ENCODE measurements at regions not wholly inside any gene's neighbourhood (a gene's known extent, or its start where the extent isn't known, plus 50 kb on each side); places are given as distances from the start of the nearest gene placed in this dataset.

DNA sequence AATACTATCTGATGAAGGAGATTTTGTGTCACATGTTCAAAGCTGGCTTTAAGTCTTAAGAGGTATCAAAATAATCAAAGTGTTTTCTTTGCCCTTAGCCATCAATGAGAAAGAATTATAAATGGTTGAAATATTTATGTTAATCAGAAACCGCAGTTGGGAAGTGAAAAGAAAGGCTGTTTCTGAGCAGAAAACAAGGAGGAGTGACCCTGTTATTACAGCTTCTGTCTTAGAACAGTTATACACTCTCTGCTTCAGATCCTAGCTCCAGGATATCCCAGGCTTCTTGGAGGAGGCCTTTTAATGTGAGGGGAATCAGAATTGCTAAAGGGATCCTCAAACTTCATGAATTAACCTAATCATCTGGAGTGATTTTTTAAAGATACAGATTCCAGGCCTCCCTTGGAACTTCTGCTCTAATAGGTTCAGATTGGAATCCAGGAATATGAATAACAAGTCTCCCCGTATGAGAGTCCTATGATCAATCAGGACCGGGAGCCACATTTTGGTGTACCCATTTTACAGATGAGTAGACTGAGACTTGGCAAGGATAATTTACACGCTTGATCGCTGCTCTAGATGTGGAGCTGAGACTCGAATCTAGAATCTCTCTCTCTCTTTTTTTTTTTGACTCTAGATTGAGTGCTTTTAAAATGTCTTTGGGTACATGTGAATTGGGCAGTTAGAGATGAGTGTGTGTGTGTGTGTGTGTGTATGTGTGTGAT lies 50.8 kb upstream of the JAG1 start:
- DNase-seq: no peak

DNA sequence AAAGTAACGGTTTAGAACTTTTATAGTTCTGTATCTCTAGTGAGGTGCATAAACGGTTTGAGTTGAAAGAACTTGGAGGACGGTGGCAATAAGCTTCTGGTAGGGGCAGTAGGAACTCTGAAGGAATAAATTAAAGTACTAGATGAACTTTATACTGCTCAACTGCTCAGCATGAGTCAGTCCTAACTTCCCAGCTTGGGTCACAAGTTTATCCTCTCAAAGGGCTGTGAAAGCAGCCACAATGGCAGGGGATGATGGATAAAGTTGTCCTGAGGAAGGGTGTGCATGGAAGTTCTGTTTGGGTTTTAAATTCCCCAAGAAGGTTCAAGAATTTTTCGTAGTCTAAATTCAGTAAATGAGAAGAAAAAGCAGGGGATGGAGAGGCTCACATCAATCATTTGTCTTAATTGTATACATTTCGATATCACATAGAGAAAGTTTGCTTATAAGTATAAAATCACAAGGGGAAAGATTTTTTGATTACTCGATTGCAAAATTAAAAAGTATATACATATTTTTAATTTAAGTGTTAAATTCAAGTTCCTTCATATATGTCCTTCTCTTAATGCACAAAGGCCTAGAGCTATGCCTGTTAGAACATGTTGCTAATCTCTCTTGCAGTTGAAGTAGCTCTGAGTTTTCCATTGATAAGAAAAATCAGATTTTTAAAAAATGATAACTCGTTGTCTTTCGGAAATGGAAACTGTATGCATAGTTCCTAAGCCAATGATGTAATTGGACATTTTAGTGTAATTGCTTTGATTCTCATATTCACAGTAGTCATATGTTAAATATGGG lies 55.3 kb upstream of the JAG1 start:
- no peak for DNase-seq

GRCh38 chr20:10729785-10730184 lies 56.0 kb upstream of the JAG1 start:
- no peak for DNase-seq

GRCh38 chr20:10730629-10731183 lies 56.9 kb upstream of the JAG1 start:
- DNase-seq: no peak

- DNase-seq: no peak
Observed at GRCh38 chr20:10731190-10731965, 57.6 kb upstream of the JAG1 start.

DNA sequence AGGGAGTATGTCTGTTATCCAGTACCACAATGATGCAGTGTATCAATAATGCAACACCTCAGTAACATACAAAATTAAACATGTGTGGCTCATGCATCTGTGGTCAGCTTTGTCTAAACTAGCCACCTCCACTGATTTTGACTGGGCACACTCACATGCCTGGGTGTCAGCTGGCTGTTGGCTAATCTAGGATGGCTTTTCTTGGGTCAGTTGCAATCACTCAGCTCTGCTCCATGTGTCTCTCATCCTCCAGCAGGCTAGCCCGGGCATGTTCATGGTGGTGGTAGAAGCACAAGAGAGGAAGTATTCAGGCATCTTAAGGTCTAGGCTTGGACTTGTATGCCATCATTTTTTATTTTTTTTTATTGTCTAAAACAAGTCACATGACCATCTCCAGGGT lies 59.3 kb upstream of the JAG1 start:
- no peak for DNase-seq

DNA sequence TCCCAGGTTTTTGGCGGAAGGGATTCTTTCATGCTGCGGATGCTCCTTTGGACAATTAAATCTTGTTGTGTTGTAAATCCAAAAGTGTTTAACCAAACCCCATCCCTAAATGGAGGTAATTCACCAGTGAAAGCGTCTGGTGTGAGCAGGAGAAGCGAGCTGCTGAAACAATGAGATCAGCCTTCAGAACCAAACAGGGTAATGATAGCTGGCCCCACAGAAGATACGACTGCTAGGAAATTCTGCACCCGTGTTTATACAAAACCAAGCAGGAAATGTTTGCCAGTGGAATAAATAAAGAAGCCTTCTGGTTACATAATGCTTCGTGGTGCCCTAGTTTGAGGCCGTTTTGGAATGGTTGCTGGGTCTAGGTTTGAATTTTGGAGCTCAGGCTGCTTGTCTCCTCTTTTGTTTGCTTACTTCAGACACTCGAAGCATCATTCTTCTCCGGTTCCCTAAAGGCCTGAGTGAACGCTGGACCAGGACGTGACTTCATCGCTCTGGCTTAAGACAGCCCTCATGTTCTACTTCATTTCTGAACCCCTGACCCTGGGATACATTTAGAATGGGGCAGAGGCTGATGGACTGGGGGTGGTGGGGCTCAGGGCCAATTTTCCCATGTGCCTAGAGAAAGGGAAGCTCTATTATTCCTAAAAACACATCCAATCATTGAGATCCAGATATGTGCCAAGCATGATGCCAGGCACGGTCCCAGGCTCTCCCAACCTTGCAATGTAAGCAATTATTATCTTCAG lies 61.6 kb upstream of the JAG1 start:
- no peak for DNase-seq

DNA sequence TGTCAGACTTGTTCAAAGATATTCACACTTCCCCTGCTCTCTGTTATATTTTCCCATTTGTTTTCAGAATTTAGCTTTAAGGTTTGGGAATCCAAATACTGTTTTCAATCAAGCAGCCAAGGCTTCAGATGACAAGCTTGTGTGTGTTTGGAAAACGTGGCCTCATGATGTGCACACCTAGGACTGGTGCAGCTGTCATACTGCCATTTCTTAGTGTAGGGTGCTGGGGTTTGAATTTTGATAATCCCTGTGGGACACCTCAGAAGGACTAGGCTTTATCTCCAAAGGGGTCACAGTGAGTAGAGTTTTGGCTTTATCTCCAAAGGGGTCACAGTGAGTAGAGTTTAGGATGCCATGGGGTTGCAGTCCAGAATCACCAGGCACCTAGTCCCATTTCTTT lies 65.3 kb upstream of the JAG1 start:
- no peak for DNase-seq

- no peak for DNase-seq
Observed at GRCh38 chr20:10739566-10739965, 65.8 kb upstream of the JAG1 start.

GRCh38 chr20:10741060-10741459 lies 67.3 kb upstream of the JAG1 start:
- DNase-seq: no peak

DNA sequence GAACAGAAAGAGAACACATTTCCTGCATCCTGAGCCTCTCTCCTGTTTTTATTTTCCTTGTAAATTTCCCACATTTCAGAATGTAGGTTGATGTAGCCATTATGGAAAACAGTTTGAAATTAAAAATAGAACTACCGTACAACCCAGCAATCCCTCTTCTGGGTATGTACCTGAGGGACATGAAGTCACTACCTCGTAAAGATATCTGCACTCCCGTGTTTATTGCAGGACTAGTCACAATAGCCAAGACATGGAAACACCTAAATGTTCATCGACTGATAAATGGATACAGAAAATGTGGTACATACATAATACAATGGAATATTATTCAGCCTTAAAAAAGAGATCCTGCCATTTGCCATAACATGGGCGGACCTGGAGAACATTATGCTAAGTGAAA lies 72.0 kb upstream of the JAG1 start:
- DNase-seq: no peak

GRCh38 chr20:10747019-10747418 lies 73.2 kb upstream of the JAG1 start:
- no peak for DNase-seq

GRCh38 chr20:10749084-10749483 lies 75.3 kb upstream of the JAG1 start:
- DNase-seq: no peak

DNA sequence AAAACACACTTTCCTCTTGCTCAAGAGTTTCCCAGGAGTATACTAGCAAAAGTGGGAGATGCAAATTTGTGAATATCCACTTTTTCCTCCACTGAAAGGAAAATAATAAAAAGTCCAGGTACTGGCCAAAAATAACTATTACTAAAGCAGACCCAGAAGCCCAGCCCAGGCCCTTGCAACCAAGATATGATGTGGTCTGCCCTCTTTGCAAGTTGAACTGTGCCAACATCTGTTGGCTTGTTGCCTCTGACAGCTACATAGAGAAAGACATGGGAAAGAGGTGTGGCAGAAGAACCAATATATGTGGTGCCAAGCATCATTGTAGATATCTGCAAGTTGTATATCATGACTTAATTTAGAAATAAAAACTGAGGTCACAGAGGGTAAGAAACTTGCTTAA lies 78.4 kb upstream of the JAG1 start:
- no peak for DNase-seq

DNA sequence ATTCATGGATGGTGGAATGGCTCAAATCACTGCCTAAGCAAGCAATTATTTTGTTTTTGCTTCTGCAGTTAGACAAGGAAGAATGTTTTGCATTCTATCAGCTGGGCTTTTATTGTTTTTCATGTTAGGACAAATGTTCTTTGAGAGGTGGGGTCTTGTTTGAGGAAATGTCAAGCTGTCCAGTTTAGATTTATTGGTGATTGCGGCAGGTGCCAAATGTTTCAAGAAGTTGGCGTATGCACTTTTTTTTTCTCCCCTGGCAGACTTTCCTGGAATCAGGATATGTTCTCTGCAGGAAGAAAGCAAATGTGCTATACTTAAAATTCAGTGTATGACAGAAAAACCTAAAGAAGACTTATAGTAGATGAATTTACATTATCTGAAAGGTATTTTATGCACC lies 81.0 kb upstream of the JAG1 start:
- DNase-seq: no peak

DNA sequence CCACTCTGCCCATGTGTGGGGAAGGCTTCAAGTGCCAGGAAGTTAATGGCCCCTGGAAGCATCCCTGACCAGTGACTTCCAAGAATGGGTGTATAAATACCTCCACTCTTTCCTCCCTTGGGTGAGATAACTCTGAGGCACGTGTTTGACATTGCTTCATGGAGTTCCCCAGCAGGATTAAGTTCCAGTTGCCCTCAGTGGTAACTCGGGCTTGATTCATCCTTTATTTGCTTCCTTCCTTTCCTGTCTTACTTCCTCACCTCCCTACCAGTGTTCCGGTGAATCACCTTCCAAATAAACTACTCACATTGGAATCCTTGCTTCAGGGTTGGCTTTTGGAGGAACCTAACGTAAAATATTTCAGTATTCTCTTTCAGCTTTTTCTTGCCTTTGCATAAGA lies 84.6 kb upstream of the JAG1 start:
- no peak for DNase-seq

DNA sequence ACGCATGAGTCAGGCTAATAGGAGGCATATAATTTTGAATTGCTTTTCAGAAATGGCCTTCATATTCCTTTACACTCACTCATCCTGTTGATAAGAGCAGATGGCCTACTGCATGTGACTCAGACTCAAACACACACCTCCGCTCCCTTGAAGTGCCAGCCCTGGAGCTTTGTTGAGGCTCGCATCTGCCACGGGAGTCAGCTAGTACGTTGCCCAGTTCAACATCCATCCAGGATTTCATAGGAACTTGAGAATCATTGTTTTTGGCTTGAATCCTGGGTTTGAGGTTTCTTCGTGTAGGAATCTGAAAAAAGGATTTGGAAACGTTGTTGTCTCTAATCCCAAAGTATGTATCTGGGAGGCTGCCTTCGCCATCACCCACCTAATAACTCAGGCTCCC lies 87.4 kb upstream of the JAG1 start:
- DNase-seq: no peak

GRCh38 chr20:10761786-10762185 lies 88.0 kb upstream of the JAG1 start:
- no peak for DNase-seq

GRCh38 chr20:10762216-10762615 lies 88.4 kb upstream of the JAG1 start:
- no peak for DNase-seq

GRCh38 chr20:10763112-10763511 lies 89.3 kb upstream of the JAG1 start:
- no peak for DNase-seq

DNA sequence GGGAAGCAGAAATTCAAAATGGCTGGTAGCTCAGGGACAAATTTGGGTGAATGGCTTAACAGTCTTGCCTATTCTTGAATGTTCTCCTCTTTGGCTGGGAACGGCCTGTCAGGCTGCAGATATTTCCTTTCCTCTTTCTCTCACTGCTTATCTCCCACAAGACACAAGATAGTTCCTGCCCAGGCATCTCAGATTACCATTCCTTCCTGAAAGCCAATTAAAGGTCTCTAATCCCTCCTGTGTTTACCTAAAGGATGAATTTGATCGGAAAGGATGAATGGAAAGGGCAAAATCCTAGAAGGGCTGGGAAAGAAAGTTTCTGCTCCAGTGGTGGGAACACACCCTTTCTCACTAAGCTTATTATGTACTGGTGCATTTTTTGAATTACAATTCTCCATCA lies 95.9 kb upstream of the JAG1 start:
- DNase-seq: no peak

DNA sequence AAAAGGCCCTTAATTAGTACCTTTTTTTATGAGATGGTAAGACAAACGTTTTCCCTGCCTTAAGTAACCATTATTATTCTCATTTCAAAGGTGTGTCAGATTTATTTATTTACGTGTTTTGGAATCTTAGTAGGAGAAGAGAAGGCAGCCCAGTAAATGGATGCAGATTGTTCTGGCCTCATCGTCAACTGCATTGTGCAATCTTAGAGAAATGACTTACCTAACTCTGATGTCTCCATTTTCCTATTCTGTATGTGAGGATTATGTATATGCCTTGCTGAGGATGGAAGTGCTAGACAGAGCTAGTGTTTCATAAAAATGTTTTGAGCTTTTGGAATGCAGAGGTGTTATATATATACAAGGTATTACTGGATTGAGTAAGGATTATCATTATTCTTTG lies 97.0 kb upstream of the JAG1 start:
- DNase-seq: no peak
